ENCODE measurements at regions not wholly inside any gene's neighbourhood (a gene's known extent, or its start where the extent isn't known, plus 50 kb on each side); places are given as distances from the start of the nearest gene placed in this dataset.

DNA sequence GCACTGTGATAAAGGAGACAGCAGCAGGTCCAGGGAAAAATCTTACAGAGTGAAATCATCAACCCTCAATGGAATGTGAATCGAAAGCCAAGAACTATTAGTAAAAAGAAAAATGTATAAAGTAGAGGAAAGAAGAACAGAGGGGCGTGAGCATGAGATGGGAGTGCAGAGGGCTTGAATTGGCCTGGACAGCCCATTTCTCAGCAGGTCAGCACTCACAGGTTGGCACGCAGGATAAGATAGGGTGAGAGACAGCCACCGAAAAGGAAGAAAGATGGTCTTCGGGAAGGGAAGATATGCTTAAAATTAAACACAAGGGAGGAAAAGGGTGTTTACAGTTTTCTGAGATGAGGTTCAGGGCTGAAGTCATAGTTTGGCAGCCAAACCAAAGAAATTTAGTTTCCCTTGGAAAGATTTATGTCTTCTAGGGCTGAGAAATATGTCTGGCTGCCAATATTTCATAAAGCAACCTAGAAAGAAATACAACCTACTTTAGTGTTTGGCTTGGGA, 524.7 kb downstream of the SPATA31D1 start:
- DNase-seq (ENCODE audit: insufficient read length, low spot score) (no peak), FAIRE-seq (no peak)
- no peak for TF ChIP-seq POLR2A (IDR thresholded peaks at IDR 0.05; ENCODE audit: low read depth, low read length)

DNA sequence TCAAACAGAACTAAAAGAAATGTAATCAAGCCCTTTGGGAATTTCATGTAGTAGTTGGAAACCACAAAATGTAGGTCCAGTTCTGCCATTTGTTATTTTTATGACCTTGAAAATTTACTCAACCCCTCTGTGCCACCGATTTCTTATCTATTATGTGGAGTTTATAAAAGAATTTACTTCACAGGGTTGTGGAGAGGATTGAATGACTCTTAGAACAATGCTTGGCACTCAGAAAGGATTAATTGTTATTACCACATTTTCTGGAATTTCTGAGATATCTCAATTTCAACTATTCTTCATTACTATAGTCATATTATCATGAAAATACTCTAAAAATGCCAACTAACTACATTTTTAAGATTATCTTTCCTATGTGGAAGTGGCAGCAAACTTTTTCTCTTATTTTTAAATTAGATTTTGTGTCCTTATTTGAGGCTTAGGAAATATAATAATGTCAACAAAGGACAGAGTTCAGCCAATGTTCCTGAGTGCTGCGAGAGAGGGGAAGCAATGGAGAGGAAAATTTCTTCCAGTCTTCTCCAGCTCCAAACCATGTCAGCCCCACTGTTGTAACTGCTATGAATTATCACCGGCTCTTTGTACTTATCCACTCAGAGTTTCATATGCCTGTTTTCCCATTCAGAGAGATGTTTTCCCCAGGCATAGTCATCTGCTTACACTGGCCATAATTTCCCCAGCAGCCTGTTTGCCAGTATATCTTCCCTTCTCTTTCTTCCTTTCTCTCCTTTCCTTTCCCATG, 525.6 kb downstream of the SPATA31D1 start:
- DNase-seq (ENCODE audit: insufficient read length, low spot score) (no peak), FAIRE-seq (no peak)
- no peak for TF ChIP-seq POLR2A (IDR thresholded peaks at IDR 0.05; ENCODE audit: low read depth, low read length)

DNA sequence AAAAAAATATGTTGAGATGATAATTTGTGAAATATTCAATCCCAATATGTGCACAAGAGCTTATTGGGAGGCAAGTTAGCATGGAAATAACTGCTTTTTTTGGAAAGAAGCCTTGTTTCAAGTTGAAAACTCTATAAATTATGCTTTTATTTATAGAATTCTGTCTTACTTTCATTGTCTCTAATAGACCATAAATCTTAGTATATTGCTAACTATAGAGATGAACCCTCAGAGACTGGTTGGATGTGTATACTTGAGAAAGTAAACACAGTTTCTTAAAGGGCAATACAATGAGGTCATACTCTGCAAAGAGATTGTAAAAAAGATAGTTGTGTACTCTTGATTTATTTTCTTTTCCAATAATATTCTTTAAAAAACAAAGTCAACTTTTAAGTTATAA, 530.3 kb downstream of the SPATA31D1 start:
- DNase-seq (ENCODE audit: insufficient read length, low spot score) (no peak), FAIRE-seq (no peak)

DNA sequence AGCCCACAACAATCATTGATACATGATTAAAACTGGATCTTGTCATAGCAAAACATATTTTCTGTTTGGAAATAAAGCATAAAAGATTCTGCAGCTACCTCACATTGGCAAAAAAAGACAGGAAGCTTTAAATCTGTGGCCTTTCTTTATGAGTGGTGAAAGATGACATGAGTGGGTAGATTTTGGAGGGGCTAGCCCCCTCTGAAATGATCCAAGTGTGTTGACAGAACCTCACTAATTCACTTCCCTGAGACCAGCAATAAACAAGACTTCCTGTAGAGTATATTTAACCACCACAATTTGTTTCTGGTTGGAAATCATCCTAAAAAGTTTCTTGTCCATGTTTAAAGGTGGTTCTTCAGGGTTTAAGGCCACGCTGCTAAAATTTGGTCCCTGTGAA, 530.8 kb downstream of the SPATA31D1 start:
- no peak for TF ChIP-seq POLR2A (IDR thresholded peaks at IDR 0.05; ENCODE audit: low read depth, low read length)
- DNase-seq (ENCODE audit: insufficient read length, low spot score) (no peak), FAIRE-seq (no peak)

More for the DNA sequence above, 530.3 kb downstream of the SPATA31D1 start:
- no peak for TF ChIP-seq POLR2A (IDR thresholded peaks at IDR 0.05; ENCODE audit: low read depth, low read length)

DNA sequence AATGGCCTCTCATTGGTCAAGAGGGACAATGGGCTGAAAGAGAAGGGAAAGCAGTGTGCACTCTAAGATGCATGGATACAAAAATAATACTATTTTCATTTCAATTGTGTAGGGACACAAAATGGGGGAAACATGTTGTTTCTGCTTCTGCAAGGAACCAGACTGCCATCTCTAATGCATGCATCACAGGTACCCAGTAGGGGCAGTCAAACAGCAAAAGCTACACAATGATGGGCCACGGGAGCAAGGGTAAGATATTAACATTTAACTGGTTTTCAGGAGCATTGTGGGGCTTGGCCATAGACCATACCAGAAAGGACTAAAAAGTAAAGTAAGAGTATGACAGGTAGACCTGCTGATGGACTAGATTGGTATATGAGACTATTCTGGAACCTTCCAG, 535.8 kb downstream of the SPATA31D1 start:
- no peak for DNase-seq (ENCODE audit: insufficient read length, low spot score)
- no peak for TF ChIP-seq POLR2A (IDR thresholded peaks at IDR 0.05; ENCODE audit: low read depth, low read length)
- FAIRE-seq: no peak

DNA sequence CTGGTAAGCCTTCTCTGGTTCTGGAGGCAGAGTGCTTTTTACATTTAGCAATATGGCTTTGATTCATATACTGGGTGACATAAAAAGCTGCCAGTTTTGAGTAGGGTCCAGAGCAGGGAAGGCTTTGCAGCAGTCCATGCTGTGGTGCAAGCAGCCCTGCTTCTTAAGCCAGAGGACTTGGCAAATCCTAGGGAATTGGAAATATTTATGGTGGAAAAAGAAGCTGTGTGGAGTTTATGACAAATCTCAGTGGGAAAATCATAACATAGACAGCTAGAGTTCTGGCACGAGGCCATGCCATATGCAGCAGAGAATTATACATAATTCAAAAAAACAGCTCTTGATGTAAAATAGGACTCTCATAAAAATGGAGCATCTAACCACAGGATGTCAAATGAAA, 536.4 kb downstream of the RASEF start:
- DNase-seq (ENCODE audit: insufficient read length, low spot score) (no peak), FAIRE-seq (no peak)
- no peak for TF ChIP-seq POLR2A (IDR thresholded peaks at IDR 0.05; ENCODE audit: low read depth, low read length)

DNA sequence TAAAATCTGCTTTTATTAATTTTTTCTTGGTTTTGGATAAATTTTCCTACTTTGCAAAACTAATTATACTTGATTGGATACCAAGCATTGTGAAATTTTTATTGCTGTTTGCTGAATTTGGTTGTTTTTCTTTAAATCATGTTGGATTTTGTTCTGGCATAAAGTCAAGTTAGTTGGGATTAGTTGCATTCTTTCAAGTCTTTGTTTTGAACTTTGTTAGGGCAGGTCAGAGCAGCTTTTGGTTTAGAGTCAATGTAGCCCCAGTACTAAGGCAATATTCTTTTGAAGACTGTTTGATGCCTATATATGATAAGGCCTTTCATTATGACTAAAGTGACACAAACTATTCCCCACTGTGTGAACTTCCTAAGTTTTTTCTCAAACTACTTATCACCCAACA, 531.1 kb downstream of the RASEF start:
- peak; percentile 70 for FAIRE-seq
- TF ChIP-seq POLR2A (IDR thresholded peaks at IDR 0.05; ENCODE audit: low read depth, low read length): no peak
- DNase-seq (ENCODE audit: insufficient read length, low spot score): no peak

DNA sequence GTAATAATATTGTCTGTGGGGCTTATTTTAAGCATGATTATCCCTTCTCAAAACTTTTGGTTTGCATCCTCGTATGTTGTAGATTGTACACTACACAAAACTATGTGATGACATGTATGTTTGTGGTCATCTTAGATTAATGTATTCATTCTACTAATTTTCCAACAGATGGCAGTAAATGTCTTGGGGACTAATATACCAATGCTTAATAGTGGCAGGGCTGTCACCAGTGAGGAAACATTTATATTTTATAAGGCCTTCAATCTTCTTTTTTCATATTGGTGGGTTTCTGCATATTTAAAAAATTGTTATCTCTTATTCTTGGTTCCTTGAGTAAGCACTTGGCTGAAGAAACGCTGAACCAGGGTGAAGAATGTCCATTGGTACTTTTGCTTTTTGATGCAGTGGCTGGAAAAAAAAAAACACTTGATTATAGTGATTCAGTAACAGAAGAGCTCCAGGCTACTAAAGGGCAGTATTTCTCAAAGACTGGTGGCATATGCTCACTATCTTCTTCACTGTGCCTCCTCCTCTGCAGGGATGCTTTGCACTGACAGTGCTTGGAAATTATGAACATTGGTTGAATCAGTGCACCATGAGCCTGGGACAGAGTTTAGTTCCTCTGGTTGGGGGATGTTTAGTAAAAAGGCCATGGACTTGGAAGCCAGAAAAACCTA, 530.3 kb downstream of the RASEF start:
- no peak for DNase-seq (ENCODE audit: insufficient read length, low spot score)
- TF ChIP-seq POLR2A (IDR thresholded peaks at IDR 0.05; ENCODE audit: low read depth, low read length): no peak
- FAIRE-seq: peak; percentile 90

DNA sequence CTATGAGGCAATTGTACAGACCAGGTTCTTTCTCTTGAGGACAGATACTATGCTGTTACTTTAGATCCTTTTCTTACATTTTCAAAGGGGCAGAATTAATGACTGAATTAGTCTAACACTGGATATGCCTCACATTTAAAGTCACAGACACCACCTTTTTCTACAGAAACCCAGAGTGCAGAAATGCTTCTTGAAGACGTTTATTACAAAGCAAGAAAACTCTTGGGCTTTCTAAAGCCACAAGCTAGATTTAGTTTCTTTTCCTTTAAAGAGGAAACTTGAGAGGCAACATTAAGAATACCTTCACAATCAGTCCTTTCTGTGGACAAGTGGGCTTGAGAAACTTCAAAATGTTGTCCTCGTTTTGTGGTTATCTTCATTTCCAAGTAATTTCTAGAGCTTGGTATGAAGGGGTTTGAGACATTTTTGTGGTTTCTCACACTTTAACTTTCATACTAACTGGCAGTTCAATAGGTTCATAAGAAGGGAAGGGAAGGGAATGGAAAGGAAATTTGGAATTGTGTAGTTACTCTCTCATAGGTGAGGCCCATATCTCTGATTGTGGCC, 527.4 kb downstream of the RASEF start:
- DNase-seq (ENCODE audit: insufficient read length, low spot score): no peak
- TF ChIP-seq POLR2A (IDR thresholded peaks at IDR 0.05; ENCODE audit: low read depth, low read length): no peak
- peak; percentile 72 for FAIRE-seq

DNA sequence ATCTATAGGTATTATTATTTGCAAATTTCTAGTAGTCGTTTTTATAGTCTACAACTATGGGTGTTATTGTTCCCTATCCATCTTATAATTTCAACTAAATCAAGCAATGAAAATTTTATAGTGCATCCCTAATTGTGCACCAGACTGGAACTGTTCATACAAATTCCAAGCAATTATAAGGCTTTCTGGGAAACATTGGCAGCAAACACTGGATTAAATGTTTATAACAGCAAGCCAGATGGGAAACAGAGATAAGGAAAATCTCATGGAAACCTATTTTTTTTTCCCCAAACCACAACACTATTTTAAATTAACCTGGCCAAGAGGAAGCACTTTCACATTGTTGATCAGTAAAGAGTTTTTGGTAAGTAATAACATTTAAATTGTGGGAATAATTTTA, 524.3 kb downstream of the RASEF start:
- FAIRE-seq: no peak
- TF ChIP-seq POLR2A (IDR thresholded peaks at IDR 0.05; ENCODE audit: low read depth, low read length): no peak

DNA sequence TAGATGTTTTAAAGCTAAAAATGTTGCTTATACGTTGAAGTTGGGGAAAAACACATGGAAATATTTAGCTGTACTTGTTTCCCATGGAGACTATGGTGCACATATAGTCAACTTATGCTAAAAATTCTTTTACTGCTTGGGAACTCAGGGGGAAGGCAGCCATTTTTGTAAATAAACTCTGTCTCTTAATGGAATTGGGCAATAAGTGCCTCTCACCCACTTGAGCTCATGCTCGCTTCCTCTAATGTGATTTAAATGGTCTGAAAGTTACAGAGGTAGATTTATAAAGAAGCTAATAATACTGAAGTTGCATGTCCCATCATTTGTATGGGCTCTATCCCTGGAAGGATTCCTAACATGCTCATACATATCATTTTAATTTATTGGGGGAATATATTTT, 523.8 kb downstream of the RASEF start:
- no peak for DNase-seq (ENCODE audit: insufficient read length, low spot score)
- no peak for TF ChIP-seq POLR2A (IDR thresholded peaks at IDR 0.05; ENCODE audit: low read depth, low read length)
- no peak for FAIRE-seq

More for the DNA sequence above, 524.3 kb downstream of the RASEF start:
- no peak for DNase-seq (ENCODE audit: insufficient read length, low spot score)

DNA sequence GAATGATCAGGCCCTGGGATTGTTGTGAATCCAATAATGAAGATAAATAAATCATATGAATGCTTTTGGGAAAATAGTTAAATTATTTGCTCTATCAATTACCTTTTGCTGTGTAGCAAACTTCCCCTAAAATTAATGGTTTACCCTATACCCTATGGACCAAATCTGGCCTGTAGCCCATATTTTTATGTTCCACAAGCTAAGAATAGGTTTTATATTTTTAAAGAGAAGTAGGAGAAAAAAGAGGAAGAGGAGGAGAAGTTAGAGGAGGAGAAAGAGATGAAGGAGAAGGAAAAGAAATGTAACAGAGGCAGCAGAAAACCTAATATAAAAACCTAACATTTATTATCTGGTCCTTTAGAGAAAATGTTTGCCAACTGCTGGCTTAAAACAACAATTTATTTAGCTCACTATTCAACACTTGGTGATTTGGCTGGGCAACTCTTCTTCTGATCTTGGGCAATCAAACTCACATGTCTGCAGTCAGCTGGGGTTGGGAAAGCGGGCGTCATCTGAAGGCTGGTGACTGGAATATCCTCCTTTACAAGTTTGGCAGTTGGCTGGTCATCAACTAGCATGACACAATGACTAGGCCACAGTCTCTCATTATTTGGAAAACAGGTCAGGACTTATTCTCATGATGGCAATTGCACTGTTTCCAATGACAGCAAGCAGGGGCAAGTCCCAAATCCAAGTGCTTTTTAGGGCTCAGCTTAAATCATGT, 522.9 kb downstream of the RASEF start:
- DNase-seq (ENCODE audit: insufficient read length, low spot score) (no peak), FAIRE-seq (no peak)
- TF ChIP-seq POLR2A (IDR thresholded peaks at IDR 0.05; ENCODE audit: low read depth, low read length): no peak

DNA sequence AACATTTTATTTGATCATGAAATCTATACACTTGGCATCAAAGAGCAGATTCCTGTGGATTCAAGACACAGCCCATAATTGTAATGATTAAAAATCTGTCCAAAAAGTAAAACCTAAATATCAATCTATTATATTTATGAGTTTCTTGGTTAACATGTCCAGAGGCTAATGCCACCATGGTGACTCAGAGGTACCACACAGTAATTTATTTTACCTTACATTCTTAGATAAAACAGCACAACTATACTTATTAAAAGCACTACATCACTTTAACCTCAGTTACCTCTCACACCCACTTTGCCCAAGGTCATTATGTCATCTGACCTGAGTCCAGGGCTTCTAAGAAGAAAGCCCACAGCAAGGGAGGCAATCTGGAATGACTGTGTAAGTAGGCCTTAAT, 519.2 kb downstream of the RASEF start:
- FAIRE-seq: no peak
- DNase-seq (ENCODE audit: insufficient read length, low spot score): no peak
- no peak for TF ChIP-seq POLR2A (IDR thresholded peaks at IDR 0.05; ENCODE audit: low read depth, low read length)

DNA sequence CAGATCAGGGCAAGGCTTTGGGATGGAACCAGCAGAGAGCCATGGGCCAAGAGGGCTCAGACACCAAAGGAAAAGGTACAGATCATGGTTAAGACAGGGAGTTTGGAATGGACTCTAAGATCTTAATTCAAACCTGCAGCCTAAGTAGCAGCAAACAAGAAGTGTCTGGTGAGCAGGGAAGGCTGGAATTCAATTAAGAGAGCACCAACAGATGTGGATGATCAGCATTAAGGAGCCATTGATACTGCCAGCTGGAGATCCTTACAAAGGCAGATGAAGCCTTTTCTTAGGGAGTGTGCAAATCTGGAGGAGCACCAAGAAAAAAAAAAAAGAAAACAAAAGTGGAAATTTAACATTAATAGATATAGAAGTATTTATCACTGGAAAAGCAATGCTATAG, 516.8 kb downstream of the RASEF start:
- DNase-seq (ENCODE audit: insufficient read length, low spot score) (no peak), FAIRE-seq (no peak)
- TF ChIP-seq POLR2A (IDR thresholded peaks at IDR 0.05; ENCODE audit: low read depth, low read length): no peak

Measured in H54 (cell line).